GM19023 (cell line): ENCODE measurements at regions not wholly inside any gene's neighbourhood (a gene's known extent, or its start where the extent isn't known, plus 50 kb on each side); places are given as distances from the start of the nearest gene placed in this dataset.
"Not testable (repeated sequence)": the region's sequence is repeated elsewhere in the genome, so short reads cannot be mapped to it uniquely, and the experiment has no call there.

Experiments
- ATAC-seq: cut with Tn5 transposase; IDR thresholded peaks from one replicate; pipeline ENCODE4 v1.9.1; 2021; ENCODE audit warnings: mild to moderate bottlenecking, moderate library complexity; ENCODE audit not compliant: unreplicated experiment

- ATAC-seq = no peak
These were observed 178.9 kb downstream of the MMUT start for GRCh38 chr6:49284180-49284579.

- ATAC-seq = not testable (repeated sequence)
These were observed 188.0 kb downstream of the MMUT start for GRCh38 chr6:49274809-49275769.

GRCh38 chr6:49269190-49269589 lies 193.9 kb downstream of the MMUT start:
- no peak for ATAC-seq

- ATAC-seq = no peak
These were observed 198.1 kb downstream of the MMUT start for GRCh38 chr6:49264909-49265308.

- no peak for ATAC-seq
These were observed 198.6 kb downstream of the MMUT start for GRCh38 chr6:49264496-49264895.

GRCh38 chr6:49257549-49257948 lies 205.5 kb downstream of the MMUT start:
- no peak for ATAC-seq

GRCh38 chr6:49255335-49255734 lies 207.7 kb downstream of the MMUT start:
- ATAC-seq = no peak

- no peak for ATAC-seq
These were observed 210.2 kb downstream of the MMUT start for GRCh38 chr6:49252901-49253300.

- ATAC-seq = no peak
These were observed 229.6 kb downstream of the MMUT start for GRCh38 chr6:49233483-49233882.

- ATAC-seq = no peak
These were observed 237.6 kb downstream of the MMUT start for GRCh38 chr6:49225471-49225870.

- ATAC-seq = no peak
These were observed 242.8 kb downstream of the MMUT start for GRCh38 chr6:49220293-49220692.

- no peak for ATAC-seq
These were observed 257.5 kb downstream of the MMUT start for GRCh38 chr6:49205526-49205925.

GRCh38 chr6:49202924-49203536 lies 260.0 kb downstream of the MMUT start:
- ATAC-seq = no peak

- ATAC-seq = no peak
These were observed 265.0 kb downstream of the MMUT start for GRCh38 chr6:49198015-49198414.

- not testable (repeated sequence) for ATAC-seq
These were observed 300.7 kb downstream of the MMUT start for GRCh38 chr6:49162379-49162778.

- ATAC-seq = no peak
These were observed 307.7 kb downstream of the MMUT start for GRCh38 chr6:49155316-49155715.

- ATAC-seq = no peak
These were observed 311.1 kb downstream of the MMUT start for GRCh38 chr6:49151957-49152356.

- ATAC-seq = no peak
These were observed 311.6 kb downstream of the MMUT start for GRCh38 chr6:49151461-49151860.

GRCh38 chr6:49151033-49151432 lies 312.0 kb downstream of the MMUT start:
- no peak for ATAC-seq

GRCh38 chr6:49145280-49145679 lies 317.8 kb downstream of the MMUT start:
- no peak for ATAC-seq

- no peak for ATAC-seq
These were observed 320.5 kb downstream of the MMUT start for GRCh38 chr6:49142421-49143151.

- ATAC-seq = no peak
These were observed 341.1 kb downstream of the MMUT start for GRCh38 chr6:49121970-49122369.
